Esophagus squamous epithelium (tissue), 4 donors: ENCODE measurements at regions not wholly inside any gene's neighbourhood (a gene's known extent, or its start where the extent isn't known, plus 50 kb on each side); places are given as distances from the start of the nearest gene placed in this dataset.

Experiments used
- POLR2A ChIP-seq, 4 donors: fragments of 450-650 bp; IDR thresholded peaks; one replicate each; pipeline ENCODE4 v1.6.1; 2017; ENCODE audit warnings: antibody characterized with exemption in 4 of 4, mild to moderate bottlenecking in 4 of 4, moderate library complexity in 3 of 4
- TF ChIP-seq, protein P1 (sequence below), 6 experiments: fragments of 450-650 bp in 4 of 6; fragments of 200-600 bp in 2 of 6; sonication (generic) in 2 of 6; IDR thresholded peaks; one replicate each; pipeline ENCODE4 v1.5.1; 2016 to 2019; ENCODE audit warnings: antibody characterized with exemption in 6 of 6, mild to moderate bottlenecking in 4 of 6, moderate library complexity in 4 of 6

- TF ChIP-seq POLR2A (IDR thresholded peaks at IDR 0.05), result no peak
- TF ChIP-seq, protein P1, sequence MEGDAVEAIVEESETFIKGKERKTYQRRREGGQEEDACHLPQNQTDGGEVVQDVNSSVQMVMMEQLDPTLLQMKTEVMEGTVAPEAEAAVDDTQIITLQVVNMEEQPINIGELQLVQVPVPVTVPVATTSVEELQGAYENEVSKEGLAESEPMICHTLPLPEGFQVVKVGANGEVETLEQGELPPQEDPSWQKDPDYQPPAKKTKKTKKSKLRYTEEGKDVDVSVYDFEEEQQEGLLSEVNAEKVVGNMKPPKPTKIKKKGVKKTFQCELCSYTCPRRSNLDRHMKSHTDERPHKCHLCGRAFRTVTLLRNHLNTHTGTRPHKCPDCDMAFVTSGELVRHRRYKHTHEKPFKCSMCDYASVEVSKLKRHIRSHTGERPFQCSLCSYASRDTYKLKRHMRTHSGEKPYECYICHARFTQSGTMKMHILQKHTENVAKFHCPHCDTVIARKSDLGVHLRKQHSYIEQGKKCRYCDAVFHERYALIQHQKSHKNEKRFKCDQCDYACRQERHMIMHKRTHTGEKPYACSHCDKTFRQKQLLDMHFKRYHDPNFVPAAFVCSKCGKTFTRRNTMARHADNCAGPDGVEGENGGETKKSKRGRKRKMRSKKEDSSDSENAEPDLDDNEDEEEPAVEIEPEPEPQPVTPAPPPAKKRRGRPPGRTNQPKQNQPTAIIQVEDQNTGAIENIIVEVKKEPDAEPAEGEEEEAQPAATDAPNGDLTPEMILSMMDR (IDR thresholded peaks at IDR 0.05), result no peak
These were observed 671.9 kb upstream of the SOX11 start for GRCh38 chr2:5020116-5020875.
